ENCODE measurements at regions not wholly inside any gene's neighbourhood (a gene's known extent, or its start where the extent isn't known, plus 50 kb on each side); places are given as distances from the start of the nearest gene placed in this dataset.

DNA sequence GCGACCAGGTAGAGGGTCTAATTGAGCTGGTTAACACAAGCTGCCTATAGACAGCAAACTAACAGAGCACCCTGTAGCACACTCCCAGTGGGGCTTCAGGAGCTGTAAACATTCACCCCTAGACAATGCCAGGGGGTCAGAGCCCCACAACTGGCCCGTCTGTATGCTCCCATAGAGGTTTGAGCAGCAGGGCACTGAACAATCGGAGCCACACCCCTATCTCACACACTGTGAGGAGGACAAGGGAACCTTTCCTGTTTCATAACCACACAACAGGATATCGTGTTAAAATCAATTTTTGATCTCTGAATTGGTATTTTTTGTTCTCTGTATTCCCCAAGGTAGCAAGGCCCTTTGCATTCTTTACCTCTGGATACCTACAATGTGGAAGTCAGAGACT, 266.1 kb downstream of the SPRY2 start:
- POLR2A ChIA-PET: no interaction called here
- Mint-ChIP-seq H3K27ac (no peak overlapping the region), H3K4me3 (no peak overlapping the region)

DNA sequence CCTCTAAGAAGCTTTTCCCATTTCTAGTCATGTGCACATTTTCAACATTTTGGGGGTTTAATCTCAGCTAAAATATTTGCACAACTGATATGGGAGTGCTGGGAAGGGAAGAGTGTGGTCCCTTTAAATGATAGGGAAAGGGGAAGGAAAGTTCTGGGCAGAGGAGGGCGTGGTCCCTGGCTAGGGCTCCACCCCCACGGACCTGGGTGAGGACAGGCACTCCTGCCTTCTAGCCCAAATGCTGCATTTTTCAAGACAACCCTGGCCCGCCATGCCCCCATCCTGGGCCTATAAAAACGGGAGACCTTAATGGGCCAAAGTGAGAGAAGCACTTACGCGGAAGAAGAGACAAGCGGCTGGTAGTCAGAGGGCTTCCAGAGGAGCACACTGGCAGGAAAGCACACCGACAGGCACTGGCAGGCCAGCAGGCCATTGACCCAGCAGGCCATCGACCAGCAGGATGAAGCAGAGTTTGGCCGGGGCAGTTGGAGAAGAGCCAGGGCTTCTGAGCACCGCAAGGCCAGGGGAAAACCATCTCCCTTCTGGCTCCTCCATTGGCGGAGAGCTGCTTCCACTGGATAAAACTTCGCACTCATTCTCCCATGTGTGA, 266.7 kb downstream of the SPRY2 start:
- ChIA-PET CTCF (no interaction called here), POLR2A (no interaction called here)
- no peak overlapping the region for H3K4me3 Mint-ChIP-seq
- H3K4me1 Mint-ChIP-seq: peaks cover 29% of the 10 kb centered on the region
- H3K36me3 Mint-ChIP-seq: no peaks in the 10 kb centered on the region
- DNase-seq (ENCODE audit: low spot score): peak; percentile 13
- peaks cover 7% of the 10 kb centered on the region; the same call in 1 of the 2 replicates for H3K9me3 Mint-ChIP-seq
- no peak; the same call in 1 of the 2 replicates for ATAC-seq
- peaks cover 3% of the 10 kb centered on the region; the same call in 1 of the 2 replicates for H3K27me3 Mint-ChIP-seq (ENCODE audit: low read depth)
- no peak overlapping the region for H3K27ac Mint-ChIP-seq
- TF ChIP-seq MXD4 (CRISPR knock-in tag; IDR thresholded peaks at IDR 0.05; ENCODE audit: borderline replicate concordance) (no peak), ZBTB21 (CRISPR knock-in tag; IDR thresholded peaks at IDR 0.05; ENCODE audit: borderline replicate concordance) (no peak), GRHL2 (CRISPR knock-in tag; IDR thresholded peaks at IDR 0.05; ENCODE audit: insufficient replicate concordance, severe bottlenecking) (no peak), SP1 (CRISPR knock-in tag; conservative IDR thresholded peaks at IDR 0.05) (no peak), NR2C2 (CRISPR knock-in tag; IDR thresholded peaks at IDR 0.05) (no peak)
- TF ChIP-seq, protein P1, sequence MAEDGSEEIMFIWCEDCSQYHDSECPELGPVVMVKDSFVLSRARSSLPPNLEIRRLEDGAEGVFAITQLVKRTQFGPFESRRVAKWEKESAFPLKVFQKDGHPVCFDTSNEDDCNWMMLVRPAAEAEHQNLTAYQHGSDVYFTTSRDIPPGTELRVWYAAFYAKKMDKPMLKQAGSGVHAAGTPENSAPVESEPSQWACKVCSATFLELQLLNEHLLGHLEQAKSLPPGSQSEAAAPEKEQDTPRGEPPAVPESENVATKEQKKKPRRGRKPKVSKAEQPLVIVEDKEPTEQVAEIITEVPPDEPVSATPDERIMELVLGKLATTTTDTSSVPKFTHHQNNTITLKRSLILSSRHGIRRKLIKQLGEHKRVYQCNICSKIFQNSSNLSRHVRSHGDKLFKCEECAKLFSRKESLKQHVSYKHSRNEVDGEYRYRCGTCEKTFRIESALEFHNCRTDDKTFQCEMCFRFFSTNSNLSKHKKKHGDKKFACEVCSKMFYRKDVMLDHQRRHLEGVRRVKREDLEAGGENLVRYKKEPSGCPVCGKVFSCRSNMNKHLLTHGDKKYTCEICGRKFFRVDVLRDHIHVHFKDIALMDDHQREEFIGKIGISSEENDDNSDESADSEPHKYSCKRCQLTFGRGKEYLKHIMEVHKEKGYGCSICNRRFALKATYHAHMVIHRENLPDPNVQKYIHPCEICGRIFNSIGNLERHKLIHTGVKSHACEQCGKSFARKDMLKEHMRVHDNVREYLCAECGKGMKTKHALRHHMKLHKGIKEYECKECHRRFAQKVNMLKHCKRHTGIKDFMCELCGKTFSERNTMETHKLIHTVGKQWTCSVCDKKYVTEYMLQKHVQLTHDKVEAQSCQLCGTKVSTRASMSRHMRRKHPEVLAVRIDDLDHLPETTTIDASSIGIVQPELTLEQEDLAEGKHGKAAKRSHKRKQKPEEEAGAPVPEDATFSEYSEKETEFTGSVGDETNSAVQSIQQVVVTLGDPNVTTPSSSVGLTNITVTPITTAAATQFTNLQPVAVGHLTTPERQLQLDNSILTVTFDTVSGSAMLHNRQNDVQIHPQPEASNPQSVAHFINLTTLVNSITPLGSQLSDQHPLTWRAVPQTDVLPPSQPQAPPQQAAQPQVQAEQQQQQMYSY (CRISPR knock-in tag; IDR thresholded peaks at IDR 0.05): no peak
- TF ChIP-seq, protein P2, sequence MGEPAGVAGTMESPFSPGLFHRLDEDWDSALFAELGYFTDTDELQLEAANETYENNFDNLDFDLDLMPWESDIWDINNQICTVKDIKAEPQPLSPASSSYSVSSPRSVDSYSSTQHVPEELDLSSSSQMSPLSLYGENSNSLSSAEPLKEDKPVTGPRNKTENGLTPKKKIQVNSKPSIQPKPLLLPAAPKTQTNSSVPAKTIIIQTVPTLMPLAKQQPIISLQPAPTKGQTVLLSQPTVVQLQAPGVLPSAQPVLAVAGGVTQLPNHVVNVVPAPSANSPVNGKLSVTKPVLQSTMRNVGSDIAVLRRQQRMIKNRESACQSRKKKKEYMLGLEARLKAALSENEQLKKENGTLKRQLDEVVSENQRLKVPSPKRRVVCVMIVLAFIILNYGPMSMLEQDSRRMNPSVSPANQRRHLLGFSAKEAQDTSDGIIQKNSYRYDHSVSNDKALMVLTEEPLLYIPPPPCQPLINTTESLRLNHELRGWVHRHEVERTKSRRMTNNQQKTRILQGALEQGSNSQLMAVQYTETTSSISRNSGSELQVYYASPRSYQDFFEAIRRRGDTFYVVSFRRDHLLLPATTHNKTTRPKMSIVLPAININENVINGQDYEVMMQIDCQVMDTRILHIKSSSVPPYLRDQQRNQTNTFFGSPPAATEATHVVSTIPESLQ (CRISPR knock-in tag; IDR thresholded peaks at IDR 0.05): no peak

More for the DNA sequence above, 266.1 kb downstream of the SPRY2 start:
- DNase-seq (ENCODE audit: low spot score): no peak
- TF ChIP-seq NFATC4 (CRISPR knock-in tag; IDR thresholded peaks at IDR 0.05) (no peak), EMX1 (CRISPR knock-in tag; IDR thresholded peaks at IDR 0.05) (no peak), CBFB (CRISPR knock-in tag; IDR thresholded peaks at IDR 0.05; ENCODE audit: low read depth) (no peak), TEAD4 (CRISPR knock-in tag; IDR thresholded peaks at IDR 0.05) (no peak), HMGA2 (CRISPR knock-in tag; IDR thresholded peaks at IDR 0.05) (no peak), ETV6 (CRISPR knock-in tag; IDR thresholded peaks at IDR 0.05) (no peak), ZNF219 (CRISPR knock-in tag; IDR thresholded peaks at IDR 0.05; ENCODE audit: borderline replicate concordance) (no peak)
- TF ChIP-seq, protein P3, sequence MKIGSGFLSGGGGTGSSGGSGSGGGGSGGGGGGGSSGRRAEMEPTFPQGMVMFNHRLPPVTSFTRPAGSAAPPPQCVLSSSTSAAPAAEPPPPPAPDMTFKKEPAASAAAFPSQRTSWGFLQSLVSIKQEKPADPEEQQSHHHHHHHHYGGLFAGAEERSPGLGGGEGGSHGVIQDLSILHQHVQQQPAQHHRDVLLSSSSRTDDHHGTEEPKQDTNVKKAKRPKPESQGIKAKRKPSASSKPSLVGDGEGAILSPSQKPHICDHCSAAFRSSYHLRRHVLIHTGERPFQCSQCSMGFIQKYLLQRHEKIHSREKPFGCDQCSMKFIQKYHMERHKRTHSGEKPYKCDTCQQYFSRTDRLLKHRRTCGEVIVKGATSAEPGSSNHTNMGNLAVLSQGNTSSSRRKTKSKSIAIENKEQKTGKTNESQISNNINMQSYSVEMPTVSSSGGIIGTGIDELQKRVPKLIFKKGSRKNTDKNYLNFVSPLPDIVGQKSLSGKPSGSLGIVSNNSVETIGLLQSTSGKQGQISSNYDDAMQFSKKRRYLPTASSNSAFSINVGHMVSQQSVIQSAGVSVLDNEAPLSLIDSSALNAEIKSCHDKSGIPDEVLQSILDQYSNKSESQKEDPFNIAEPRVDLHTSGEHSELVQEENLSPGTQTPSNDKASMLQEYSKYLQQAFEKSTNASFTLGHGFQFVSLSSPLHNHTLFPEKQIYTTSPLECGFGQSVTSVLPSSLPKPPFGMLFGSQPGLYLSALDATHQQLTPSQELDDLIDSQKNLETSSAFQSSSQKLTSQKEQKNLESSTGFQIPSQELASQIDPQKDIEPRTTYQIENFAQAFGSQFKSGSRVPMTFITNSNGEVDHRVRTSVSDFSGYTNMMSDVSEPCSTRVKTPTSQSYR (CRISPR knock-in tag; IDR thresholded peaks at IDR 0.05): no peak
- TF ChIP-seq, protein P4, sequence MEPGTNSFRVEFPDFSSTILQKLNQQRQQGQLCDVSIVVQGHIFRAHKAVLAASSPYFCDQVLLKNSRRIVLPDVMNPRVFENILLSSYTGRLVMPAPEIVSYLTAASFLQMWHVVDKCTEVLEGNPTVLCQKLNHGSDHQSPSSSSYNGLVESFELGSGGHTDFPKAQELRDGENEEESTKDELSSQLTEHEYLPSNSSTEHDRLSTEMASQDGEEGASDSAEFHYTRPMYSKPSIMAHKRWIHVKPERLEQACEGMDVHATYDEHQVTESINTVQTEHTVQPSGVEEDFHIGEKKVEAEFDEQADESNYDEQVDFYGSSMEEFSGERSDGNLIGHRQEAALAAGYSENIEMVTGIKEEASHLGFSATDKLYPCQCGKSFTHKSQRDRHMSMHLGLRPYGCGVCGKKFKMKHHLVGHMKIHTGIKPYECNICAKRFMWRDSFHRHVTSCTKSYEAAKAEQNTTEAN (CRISPR knock-in tag; IDR thresholded peaks at IDR 0.05): no peak
- TF ChIP-seq, protein P5, sequence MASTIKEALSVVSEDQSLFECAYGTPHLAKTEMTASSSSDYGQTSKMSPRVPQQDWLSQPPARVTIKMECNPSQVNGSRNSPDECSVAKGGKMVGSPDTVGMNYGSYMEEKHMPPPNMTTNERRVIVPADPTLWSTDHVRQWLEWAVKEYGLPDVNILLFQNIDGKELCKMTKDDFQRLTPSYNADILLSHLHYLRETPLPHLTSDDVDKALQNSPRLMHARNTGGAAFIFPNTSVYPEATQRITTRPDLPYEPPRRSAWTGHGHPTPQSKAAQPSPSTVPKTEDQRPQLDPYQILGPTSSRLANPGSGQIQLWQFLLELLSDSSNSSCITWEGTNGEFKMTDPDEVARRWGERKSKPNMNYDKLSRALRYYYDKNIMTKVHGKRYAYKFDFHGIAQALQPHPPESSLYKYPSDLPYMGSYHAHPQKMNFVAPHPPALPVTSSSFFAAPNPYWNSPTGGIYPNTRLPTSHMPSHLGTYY (CRISPR knock-in tag; IDR thresholded peaks at IDR 0.05): no peak
- TF ChIP-seq, protein P6, sequence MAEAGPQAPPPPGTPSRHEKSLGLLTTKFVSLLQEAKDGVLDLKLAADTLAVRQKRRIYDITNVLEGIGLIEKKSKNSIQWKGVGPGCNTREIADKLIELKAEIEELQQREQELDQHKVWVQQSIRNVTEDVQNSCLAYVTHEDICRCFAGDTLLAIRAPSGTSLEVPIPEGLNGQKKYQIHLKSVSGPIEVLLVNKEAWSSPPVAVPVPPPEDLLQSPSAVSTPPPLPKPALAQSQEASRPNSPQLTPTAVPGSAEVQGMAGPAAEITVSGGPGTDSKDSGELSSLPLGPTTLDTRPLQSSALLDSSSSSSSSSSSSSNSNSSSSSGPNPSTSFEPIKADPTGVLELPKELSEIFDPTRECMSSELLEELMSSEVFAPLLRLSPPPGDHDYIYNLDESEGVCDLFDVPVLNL (CRISPR knock-in tag; IDR thresholded peaks at IDR 0.05; ENCODE audit: borderline replicate concordance, low read depth): no peak
- TF ChIP-seq, protein P7, sequence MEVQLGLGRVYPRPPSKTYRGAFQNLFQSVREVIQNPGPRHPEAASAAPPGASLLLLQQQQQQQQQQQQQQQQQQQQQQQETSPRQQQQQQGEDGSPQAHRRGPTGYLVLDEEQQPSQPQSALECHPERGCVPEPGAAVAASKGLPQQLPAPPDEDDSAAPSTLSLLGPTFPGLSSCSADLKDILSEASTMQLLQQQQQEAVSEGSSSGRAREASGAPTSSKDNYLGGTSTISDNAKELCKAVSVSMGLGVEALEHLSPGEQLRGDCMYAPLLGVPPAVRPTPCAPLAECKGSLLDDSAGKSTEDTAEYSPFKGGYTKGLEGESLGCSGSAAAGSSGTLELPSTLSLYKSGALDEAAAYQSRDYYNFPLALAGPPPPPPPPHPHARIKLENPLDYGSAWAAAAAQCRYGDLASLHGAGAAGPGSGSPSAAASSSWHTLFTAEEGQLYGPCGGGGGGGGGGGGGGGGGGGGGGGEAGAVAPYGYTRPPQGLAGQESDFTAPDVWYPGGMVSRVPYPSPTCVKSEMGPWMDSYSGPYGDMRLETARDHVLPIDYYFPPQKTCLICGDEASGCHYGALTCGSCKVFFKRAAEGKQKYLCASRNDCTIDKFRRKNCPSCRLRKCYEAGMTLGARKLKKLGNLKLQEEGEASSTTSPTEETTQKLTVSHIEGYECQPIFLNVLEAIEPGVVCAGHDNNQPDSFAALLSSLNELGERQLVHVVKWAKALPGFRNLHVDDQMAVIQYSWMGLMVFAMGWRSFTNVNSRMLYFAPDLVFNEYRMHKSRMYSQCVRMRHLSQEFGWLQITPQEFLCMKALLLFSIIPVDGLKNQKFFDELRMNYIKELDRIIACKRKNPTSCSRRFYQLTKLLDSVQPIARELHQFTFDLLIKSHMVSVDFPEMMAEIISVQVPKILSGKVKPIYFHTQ (CRISPR knock-in tag; IDR thresholded peaks at IDR 0.05): no peak
- Mint-ChIP-seq H3K36me3 (no peaks in the 10 kb centered on the region), H3K27me3 (ENCODE audit: low read depth) (peaks cover 3% of the 10 kb centered on the region; the same call in 1 of the 2 replicates), H3K9me3 (peaks cover 7% of the 10 kb centered on the region; the same call in 1 of the 2 replicates), H3K4me1 (peaks cover 29% of the 10 kb centered on the region)
- CTCF ChIA-PET: no interaction called here
- ATAC-seq: no peak
